ENCODE measurements at regions not wholly inside any gene's neighbourhood (a gene's known extent, or its start where the extent isn't known, plus 50 kb on each side); places are given as distances from the start of the nearest gene placed in this dataset.

DNA sequence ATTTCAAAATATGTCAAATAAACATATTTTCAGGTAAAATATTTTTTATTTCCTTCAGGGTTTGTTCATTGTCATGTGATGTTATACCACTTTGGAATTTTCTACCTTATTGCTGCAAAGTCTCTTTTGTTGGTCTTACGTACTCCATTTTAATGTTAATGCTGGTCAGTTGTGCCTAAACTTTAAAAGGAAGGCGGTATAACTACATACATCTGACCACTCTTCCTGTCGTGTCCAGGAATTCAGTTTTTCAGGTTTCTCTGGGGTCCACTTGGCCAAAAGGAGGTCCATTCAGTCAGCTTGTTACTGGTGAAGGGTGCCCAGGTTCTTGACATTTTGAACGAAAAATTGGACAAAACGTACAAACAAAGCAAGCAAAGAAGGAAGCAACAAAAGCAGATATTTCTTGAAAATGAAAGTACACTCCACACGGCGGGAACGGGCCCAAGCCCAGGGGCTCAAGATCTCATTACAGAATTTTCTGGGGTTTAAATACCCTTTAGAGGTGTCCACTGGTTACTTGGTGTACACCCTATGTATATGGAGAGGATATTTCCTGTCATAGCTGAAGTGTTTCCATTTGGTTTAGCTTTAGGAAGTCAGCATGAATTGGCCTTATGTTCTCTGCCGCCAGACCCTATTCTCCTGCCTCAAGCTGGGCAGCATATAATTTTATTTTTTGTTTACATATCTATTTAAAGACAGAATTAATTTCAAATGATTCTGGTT is 471.7 kb upstream of the CDH7 start:
- no peaks in the 10 kb centered on the region for H3K27me3 ChIP-seq
- 74 to 77% methylated on average over 9 of the region's 9 CpGs for WGBS, 2 donors
- no peaks in the 10 kb centered on the region for H3K4me1 ChIP-seq
- no peaks in the 10 kb centered on the region for H3K9me3 ChIP-seq
- H3K27ac ChIP-seq = no peak overlapping the region
- H3K36me3 ChIP-seq (replicated peaks in 1 of 2; ENCODE audit: insufficient read depth in 1 of 2, low read depth in 2 of 2) = no peaks in the 10 kb centered on the region
- intact Hi-C loops (cut with DNase I) = no loop called here
- ATAC-seq (no peak), DNase-seq (no peak)
- H3K4me3 ChIP-seq = no peak overlapping the region
- TF ChIP-seq POLR2A (IDR thresholded peaks at IDR 0.05) (no peak), CTCF (IDR thresholded peaks at IDR 0.05) (no peak)

DNA sequence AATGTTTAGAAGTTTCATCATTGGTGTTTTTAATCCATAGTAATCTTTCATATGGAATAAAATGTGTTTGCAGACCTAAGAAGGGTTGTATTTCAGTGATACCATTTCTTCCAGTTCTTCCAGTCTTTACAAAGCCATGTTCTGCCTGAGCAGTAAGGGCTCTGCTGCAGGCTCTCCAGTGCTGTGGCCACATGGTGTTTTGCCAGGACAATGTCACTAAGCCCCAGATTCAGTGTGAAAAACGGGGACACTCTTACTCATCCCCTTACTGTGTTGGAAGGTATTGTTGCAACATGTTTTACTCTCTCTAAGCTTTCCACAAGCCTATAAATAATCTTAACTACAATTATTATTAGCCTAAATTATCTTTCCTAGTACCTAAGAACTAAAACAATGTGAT is 481.4 kb upstream of the CDH7 start:
- Histone ChIP-seq H3K36me3 (replicated peaks in 1 of 2; ENCODE audit: insufficient read depth in 1 of 2, low read depth in 2 of 2) (no peaks in the 10 kb centered on the region), H3K27ac (no peak overlapping the region), H3K4me1 (no peaks in the 10 kb centered on the region), H3K9me3 (no peaks in the 10 kb centered on the region), H3K4me3 (no peak overlapping the region), H3K27me3 (no peaks in the 10 kb centered on the region)
- 19 to 28% methylated on average over 1 of the region's 1 CpG for WGBS, 2 donors
- DNase-seq (no peak), ATAC-seq (no peak)
- intact Hi-C loops (cut with DNase I) = no loop called here
- TF ChIP-seq CTCF (IDR thresholded peaks at IDR 0.05) = no peak
- no peak for TF ChIP-seq POLR2A (IDR thresholded peaks at IDR 0.05)

- H3K27me3 ChIP-seq = no peaks in the 10 kb centered on the region
- intact Hi-C loops (cut with DNase I) = no loop called here
- H3K4me1 ChIP-seq = no peaks in the 10 kb centered on the region
- DNase-seq (no peak), ATAC-seq (no peak)
- WGBS, 2 donors = 81% methylated on average over 1 of the region's 1 CpG
- H3K36me3 ChIP-seq (replicated peaks in 1 of 2; ENCODE audit: insufficient read depth in 1 of 2, low read depth in 2 of 2) = no peaks in the 10 kb centered on the region
- H3K4me3 ChIP-seq = no peak overlapping the region
- no peaks in the 10 kb centered on the region for H3K9me3 ChIP-seq
- TF ChIP-seq POLR2A (IDR thresholded peaks at IDR 0.05) (no peak), CTCF (IDR thresholded peaks at IDR 0.05) (no peak)
- no peak overlapping the region for H3K27ac ChIP-seq
Observed at GRCh38 chr18:65265761-65266160, 485.1 kb upstream of the CDH7 start.

GRCh38 chr18:65260030-65260429 is 490.8 kb upstream of the CDH7 start:
- intact Hi-C loops (cut with DNase I) = no loop called here
- DNase-seq (no peak), ATAC-seq (no peak)
- H3K4me1 ChIP-seq = no peaks in the 10 kb centered on the region
- H3K27ac ChIP-seq = no peak overlapping the region
- H3K36me3 ChIP-seq (replicated peaks in 1 of 2; ENCODE audit: insufficient read depth in 1 of 2, low read depth in 2 of 2) = no peaks in the 10 kb centered on the region
- WGBS, 2 donors = 33 to 36% methylated on average over 2 of the region's 2 CpGs
- H3K9me3 ChIP-seq = no peaks in the 10 kb centered on the region
- H3K27me3 ChIP-seq = no peaks in the 10 kb centered on the region
- H3K4me3 ChIP-seq = no peak overlapping the region
- no peak for TF ChIP-seq POLR2A (IDR thresholded peaks at IDR 0.05)
- no peak for TF ChIP-seq CTCF (IDR thresholded peaks at IDR 0.05)

GRCh38 chr18:65259403-65259802 is 491.4 kb upstream of the CDH7 start:
- no peak overlapping the region for H3K27ac ChIP-seq
- H3K36me3 ChIP-seq (replicated peaks in 1 of 2; ENCODE audit: insufficient read depth in 1 of 2, low read depth in 2 of 2) = no peaks in the 10 kb centered on the region
- no peak overlapping the region for H3K4me3 ChIP-seq
- no peak for DNase-seq
- no peak for ATAC-seq
- H3K27me3 ChIP-seq = no peaks in the 10 kb centered on the region
- intact Hi-C loops (cut with DNase I) = no loop called here
- 73 to 75% methylated on average over 2 of the region's 2 CpGs for WGBS, 2 donors
- no peak for TF ChIP-seq POLR2A (IDR thresholded peaks at IDR 0.05)
- TF ChIP-seq CTCF (IDR thresholded peaks at IDR 0.05) = no peak
- H3K4me1 ChIP-seq = no peaks in the 10 kb centered on the region
- no peaks in the 10 kb centered on the region for H3K9me3 ChIP-seq

All from body of pancreas (tissue), 4 donors.